ENCODE measurements at regions not wholly inside any gene's neighbourhood (a gene's known extent, or its start where the extent isn't known, plus 50 kb on each side); places are given as distances from the start of the nearest gene placed in this dataset.

GRCh38 chr18:44590956-44591670, 89.6 kb upstream of the SETBP1 start:
- TF ChIP-seq POLR2A (IDR thresholded peaks at IDR 0.05) (no peak), CTCF (IDR thresholded peaks at IDR 0.05) (no peak)

All from Peyer's patch (tissue), 4 donors.